DLD1 (cell line): ENCODE measurements at regions not wholly inside any gene's neighbourhood (a gene's known extent, or its start where the extent isn't known, plus 50 kb on each side); places are given as distances from the start of the nearest gene placed in this dataset.

Experiments used
- in situ Hi-C: cut with HindIII; loops from 2 replicates; pipeline ENCODE4 v1.10.0; 2017; ENCODE audit warnings: low sequenced_read_pairs

DNA sequence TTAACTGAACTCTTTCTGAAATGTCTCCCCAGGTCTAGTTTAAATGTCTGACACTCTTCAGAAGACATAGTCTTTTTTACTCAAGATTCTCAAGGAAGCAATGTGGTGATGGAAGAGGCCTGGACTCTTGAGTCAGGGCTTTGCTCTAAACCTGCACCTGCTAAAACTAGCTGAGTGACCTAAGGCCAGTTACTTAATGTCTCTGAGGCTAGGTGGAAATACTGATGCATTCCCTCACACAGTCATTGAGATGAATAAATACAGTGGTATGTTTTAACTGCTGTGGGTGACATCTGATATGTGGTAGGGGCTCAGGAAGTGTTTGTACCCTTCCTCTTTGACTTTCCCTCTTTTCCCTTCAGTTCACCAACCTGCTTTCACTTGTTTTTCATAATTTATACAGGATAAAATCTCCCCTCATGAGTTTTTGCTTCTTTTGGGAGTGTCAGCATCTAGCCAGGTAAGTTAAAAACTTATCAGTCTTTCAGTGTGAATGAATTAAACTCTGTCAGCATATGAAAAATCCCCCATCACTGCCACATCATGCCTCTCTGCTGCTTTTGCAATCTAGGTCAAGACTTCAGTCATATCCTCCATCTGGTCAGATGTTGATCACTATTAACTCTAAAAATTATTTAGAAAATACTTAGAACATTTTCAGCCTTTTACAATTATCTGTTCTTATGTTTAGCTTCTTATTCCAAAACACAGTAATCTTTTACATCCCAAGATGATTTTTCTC lies 178.7 kb upstream of the TNFAIP3 start:
- in situ Hi-C loops: no loop called here

DNA sequence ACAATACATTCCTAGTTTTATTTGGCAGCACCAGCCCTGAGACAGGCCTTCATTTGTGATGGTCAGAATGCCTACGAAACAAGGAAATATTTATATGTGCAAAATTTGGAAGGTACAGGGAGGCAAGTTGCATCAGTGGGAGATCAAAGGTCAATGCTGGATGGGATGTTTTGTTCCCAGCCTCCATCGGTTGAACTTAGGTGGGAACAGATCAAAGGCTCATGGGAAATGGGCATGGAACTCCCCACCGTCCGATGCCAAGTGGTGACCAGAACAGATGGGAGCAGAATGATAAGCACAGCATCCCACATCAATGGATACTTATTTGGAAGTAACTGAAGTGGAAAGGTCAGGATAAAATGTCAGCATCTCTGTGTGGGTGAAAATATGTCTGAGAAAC lies 177.7 kb upstream of the TNFAIP3 start:
- in situ Hi-C loops: no loop called here

DNA sequence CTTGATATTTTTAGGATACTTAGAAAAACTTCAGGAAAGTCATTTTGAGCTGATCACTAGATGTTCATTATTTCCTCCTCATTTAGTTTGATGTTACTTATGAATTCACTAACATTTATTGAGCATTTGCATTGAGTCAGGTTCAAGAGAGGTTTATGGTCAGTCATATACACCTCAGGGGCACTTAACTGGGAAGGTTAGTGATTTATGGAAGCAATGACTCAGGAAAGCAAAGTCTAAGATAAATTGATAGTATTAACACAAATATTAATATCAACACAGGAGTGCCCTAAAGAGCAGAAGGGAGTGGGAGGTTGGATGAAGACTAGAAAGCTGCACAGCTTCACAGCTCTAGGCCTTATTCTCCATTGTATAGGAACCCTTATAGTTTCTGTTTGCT lies 177.0 kb upstream of the TNFAIP3 start:
- in situ Hi-C loops: no loop called here

DNA sequence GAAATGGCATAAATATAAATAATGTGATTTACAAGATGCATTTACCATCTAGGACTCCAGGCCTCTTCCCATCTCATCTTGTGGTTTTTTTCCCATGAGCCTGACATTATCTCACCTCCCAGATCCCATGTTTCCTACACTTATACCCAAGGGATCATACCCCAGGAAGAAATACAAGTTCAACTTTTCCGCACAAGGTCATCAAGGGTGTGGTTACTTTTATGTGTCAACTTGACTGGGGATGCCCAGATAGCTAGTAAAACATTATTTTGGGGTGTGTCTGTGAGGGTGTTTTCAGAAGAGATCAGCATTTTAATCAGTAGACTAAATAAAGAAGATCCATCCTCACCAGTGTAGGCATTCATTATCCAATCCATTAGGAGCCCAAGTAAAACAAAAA lies 176.3 kb upstream of the TNFAIP3 start:
- in situ Hi-C loops: no loop called here

DNA sequence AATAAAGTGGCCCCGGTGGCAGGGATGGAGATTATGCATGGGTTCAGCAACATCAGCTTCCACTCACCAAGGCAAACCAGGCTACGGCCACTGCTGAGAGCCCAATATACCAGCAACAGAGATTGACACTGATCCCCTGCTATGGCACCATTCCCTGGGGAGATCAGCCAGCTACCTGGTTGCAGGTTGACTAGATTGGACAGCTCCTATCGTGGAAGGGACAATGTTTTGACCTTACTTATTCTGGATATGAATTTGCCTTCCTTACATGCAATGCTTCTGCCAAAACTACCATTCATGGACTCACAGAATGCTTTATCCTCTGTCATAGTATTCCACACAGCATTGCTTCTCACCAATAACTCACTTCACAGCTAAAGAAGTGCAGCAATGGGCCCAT lies 174.8 kb upstream of the TNFAIP3 start:
- in situ Hi-C loops: no loop called here

DNA sequence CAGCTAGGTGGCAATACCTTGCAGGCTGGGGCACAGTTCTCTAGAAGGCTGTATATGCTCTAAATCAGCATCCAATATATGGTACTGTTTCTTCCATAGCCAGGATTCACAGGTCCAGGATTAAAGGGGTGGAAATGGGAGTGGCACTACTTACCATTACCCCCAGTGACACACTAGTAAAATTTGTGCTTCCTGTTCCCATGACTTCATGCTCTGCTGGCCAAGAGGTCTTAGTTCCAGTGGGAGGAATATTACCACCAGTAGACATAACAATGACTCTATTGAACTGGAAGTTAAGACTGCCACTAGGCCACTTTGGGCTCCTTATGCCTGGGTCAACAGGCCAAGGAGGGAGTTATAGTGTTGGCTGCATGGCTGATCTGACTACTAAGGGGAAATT lies 174.3 kb upstream of the TNFAIP3 start:
- in situ Hi-C loops: no loop called here

DNA sequence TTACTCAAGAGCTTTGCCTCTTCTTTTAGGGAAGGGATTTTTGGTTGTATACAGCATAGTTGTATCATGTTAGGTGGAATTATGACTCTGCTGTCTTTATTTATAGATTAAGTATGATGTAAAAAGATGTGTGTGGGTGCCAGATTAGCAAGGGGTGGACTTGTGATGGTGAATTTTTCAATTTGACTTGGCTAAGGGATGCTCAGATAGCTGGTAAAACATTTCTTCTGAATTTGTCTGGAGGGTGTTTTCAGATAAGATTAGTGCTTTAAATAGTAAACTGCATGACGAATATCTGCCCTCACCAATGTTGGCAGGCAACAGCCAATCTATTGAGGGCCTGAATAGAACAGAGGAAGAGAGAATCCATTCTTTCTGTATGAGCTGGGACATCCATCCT lies 173.3 kb upstream of the TNFAIP3 start:
- in situ Hi-C loops: no loop called here

DNA sequence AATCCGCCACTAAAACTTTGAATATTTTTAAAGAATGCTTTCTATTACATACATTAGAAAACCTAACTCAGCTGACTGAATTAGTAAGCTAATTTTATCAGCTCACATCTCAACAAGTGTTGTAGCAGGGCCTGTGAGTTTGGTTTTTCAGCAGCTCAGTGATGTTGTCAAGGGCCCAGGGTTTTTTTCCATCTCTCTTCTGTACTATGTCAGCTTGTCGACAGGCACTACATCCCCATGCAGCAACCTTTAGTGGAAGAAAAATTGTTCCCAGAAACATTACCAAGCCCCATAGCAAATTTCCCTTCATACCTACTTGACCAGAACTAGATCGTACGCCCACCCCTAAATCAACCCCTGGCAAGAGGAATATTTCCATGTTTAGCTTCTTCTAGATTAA lies 170.3 kb upstream of the TNFAIP3 start:
- in situ Hi-C loops: no loop called here

DNA sequence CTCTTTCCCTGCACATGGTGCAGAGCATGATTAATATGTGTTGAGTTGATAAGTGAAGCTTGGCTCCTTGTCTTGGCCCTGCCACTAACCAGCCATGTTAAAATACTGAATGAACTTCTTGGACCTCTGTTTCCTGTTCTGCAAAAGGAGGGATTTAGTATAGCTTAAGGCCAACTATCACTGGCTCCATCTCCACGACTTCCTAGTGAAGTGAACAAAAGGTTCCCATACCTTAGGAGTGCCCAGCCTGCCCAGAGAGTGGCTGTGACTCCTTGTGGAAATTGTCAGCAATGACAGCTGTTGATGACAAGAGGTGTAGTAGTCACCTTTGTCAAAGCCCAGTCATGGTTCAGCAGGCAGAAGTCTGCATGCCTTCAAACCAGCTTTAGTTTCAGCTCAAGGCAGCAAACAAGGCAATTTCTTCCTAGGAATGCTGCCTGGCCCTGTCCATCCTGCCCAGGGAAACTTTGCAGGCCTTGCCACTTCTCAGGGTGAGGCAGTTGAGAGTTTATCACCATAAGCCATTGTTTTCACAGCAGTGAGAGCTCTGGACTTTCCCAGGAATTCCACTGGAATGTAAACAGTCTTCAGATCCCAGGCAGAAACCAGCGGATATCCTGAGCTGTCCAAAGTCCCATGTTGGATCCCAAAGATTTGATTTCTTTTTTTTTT lies 169.7 kb upstream of the TNFAIP3 start:
- in situ Hi-C loops: no loop called here

DNA sequence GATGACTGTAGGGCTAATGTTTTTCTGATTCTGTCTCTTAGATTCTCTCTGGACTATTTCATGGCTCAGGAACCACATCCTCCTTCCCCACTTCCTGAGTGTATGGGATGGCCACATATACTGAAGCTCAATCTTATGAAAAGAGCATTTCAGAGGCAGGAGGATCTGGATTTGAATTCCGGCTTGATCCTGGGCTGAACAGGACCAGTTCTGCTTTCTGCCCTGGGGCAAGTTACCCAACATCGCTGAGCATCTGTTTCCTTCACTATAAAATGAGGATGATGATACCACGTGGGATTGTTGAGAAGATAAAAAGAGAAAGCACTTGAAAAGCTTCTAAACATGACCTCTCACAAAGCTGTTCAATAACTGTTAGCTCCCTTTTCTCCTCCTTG lies 168.4 kb upstream of the TNFAIP3 start:
- in situ Hi-C loops: no loop called here

DNA sequence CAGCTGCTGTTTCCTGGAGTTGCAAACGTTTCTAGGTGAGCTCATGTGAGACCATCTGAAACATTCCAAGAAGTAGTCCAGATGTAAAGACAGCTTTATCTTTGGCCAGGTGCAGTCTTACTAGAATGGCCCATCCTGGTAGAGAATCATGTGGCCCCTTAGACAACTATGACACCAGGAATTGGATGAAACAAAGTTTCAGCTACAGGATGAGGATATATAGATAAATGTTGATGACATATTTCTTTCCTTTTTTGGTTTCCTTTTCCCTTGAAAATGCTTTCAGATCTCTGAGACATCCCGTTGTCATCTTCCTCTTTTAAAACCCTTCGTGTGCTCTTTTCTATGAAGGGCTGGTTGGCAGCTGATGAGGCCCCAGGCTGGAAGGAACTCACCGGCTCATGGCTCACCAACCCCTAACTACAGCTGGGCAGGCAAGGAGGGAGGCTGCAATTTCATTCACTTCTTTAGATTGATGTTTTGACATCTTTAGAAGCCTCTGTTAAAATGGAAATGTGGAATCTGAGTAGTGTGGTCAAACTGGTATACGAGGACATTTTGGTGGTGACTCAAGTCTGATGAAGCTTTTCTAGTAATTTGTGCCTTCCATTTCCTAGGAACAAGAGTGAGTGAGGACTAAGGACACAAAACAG lies 167.9 kb upstream of the TNFAIP3 start:
- in situ Hi-C loops: no loop called here

DNA sequence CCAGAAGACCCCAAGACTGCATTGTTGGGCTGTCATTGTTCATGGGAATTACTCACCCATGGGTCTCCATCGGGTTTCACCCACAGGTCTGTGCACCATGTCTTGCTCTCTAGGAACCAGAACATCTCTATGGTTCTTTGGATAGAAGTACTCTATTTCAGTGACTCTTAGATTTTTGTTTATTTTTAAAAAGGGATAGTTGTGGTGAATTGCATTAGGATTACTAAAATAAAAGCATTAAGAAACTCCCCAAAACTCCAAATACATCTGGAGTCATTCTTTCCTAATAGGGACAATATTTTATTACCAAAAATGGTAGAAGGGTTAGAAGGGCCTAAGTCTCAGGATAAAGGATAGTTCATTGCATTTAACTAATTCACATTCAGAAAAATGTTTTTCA lies 166.9 kb upstream of the TNFAIP3 start:
- in situ Hi-C loops: no loop called here

DNA sequence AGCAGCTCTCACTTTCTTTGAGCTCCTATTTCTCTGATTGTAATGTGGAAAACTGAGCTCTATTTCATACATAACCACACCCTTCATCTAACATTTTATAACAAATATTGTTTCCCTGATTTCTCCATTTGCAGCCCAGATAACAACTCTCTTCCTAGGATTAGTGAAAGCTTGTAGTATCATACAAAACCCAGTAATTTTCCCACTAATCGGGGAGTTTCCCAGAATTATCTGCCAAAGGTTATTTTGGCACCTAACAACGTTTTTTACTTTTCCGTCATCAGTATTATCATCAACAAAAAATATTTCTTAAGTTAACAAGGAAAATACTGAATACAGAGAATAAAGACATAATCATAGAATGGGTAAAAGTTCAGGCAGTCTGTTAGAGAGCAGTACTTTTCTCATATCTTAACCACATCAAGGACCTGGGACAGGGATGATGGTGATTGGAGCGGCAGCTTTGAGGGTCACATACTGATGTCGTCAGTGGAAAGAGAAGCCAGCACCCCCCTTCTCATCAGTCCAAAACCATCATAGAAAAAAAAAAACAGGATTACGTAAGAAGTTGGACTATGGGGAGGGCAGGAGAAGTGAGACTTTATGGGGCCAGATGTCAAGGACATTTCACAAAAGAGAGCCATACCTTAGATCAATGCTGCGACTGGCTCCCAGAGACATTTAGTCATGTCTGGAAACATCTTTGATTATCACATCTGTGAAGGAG lies 166.1 kb upstream of the TNFAIP3 start:
- in situ Hi-C loops: no loop called here

DNA sequence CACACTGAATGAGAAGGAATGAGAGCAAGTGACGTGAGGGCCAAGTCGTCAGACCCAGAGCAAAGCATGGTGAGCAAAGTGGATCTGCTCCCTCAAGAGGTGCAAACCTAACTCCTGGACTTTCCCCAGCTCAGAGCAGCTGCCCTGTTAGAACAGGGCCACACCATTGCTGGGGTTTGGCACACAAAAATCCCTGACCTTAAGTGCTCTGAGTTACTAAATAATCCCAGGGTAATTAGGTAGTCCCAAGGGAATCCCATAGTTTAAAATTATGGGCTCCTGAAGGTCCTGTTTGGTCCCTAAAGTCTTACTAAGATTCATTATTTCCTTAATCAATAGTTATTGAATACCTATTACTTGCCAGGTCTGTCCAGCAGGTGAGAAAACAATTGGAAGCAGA lies 165.1 kb upstream of the TNFAIP3 start:
- in situ Hi-C loops: no loop called here

DNA sequence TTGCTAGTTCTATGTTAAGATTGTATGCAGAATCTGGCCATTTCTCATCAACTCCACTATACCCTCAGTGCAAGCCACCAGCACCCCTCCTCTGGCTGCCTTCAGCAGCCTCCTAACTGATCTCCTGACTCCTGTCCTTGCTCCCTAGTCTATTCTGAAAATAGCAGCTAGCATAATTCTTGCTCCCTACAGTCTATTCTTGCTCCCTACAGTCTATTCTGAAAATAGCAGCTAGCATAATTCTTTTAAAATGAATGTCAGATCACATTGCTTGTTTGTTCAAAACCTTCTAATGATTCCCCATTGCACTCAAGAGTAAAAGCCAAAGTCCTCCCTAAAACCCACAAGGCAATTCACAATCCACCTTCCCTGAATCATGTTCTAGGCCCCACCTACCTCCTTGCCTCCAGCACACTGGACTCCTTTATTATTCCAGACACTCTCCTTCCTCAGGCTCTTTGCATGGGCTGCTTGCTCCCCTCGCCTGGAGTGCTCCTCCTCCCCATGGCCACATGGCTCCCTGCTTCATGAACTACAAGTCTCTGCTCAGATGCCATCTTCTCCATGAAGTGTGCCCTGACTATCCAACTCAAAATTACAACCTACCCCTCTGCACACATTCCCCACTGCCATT lies 164.2 kb upstream of the TNFAIP3 start:
- in situ Hi-C loops: no loop called here

DNA sequence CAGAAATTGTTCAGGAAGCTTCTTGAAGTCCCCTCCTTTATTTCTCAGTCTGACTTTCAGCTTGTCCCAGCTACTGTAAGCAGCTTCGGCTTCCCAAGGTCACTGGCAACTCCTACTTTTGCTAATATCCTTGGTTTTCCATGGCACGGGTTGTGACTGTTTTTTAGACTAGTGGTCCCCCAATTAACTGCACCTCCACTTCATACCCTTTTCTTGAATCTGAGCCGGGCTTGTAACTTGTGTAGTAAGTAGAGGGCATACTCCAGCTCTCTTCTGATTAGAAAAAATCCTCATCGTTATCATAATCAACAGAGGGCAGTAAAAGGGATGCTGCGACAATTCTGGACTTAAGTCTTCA lies 162.3 kb upstream of the TNFAIP3 start:
- in situ Hi-C loops: no loop called here

DNA sequence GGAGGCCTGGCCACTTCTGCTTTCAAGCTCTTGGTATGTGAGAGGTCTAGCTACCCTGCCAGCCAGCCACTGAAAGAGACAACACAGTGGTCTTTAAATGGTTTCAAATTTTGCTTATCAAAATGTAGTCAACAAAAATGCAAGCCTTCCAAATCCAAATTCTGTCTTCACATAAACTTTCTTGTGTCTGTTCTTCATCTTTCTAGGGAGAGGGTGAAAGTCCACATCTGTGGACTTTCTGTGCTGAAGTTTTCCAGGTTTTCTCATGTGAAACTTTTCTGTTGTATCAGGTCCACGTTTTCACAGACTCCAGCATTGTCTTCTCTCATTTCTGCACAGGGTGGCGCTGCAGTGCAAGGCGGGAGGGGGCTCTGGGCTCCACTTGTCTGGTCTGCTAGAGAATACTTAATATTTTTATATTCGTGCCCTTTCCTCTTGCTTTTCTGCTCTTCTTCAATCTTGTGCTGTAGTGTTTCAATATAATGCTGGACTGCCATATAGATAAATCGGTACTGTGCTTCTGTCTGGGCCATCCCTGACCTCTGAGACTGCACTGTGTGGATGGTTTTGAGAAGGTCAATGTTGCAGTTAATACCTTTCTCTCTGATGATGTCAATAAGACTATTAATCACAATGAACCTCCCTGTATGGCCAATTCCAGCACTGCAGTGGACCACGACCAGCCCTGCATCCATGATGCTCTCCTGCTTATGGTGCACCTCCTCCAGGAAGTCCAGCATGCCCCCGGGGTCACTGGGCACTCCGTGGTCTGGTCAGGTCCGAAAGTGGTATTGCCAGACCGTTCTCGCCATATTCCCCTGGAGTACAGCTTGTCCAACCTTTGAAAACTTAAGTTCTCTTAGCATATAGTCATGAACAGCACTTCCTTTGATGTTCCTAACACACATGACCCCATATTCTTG lies 161.6 kb upstream of the TNFAIP3 start:
- in situ Hi-C loops: no loop called here

DNA sequence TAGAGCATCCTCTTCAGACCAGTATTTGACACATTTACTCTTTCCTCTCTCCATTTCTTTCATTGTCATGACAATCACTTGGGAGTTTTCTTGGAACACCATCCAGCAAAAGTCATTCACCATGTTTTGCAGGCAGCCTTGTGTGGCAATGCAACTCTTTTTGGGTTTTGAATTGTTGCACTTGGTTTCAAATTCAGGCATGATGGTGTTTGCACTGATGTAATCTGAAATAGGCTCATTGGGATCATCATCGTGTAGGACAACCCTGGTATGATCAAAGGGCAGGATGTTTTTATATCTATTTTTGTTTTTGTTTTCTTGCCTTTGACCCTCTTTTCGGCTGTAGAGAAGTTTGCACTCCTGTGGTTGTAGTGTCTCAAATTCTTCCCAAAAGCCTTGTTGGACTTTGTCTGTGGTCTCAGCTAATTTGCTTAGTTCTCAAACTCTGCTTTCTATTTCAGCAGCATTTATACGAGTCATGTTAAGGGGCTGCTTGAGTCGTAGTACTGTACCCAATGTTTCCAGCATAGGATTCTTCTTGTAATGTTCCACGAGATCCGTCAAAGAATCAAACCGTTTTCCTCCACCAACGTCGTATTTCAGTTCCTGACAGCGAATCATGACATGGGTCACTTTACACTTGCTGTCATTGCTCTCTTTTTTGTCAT lies 160.8 kb upstream of the TNFAIP3 start:
- in situ Hi-C loops: no loop called here

DNA sequence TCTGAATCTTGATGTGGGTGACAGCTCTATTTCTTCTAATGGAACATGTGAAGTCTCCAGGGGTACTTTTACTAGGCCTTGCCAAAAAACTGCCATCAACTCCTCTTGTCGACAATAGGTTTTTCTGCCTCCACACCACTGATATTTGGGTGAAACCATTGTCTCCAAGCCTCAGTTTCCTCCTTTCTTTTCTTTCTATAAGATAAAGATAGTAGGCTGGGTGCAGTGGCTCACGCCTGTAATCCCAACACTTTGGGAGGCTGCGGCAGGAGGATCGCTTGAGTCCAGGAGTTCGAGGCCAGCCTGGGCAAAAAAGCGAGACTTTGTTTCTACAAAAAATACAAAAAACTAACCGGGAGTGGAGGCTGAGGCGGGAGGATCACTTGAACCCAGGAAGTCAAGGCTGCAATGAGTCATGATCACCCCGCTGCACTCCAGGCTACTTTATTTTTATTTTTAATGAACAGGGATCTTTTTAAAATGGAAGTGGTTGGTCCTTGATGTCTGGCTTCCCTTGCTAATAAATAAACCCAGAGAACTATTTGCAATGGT lies 159.9 kb upstream of the TNFAIP3 start:
- in situ Hi-C loops: no loop called here
